ENCODE measurements at regions not wholly inside any gene's neighbourhood (a gene's known extent, or its start where the extent isn't known, plus 50 kb on each side); places are given as distances from the start of the nearest gene placed in this dataset.

DNA sequence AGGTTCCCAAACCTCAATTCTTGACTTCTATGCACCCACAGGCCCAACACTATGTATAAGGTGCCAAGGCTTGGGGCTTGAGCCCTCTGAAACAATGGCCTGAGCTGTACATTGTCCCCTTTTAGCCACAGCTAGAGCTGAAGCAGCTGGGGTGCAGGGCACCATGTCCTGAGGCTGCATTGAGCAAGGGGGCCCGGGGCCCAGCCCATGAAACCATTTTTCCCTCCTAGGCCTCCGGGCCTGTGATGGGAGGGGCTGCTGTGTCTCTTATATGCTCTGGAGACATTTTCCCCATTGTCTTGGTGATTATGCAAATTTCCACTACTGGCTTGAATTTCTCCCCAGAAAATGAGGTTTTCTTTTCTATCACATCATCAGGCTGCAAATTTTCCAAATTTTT lies 155.5 kb downstream of the FASLG start:
- H3K9me3 ChIP-seq (replicated peaks): no peaks in the 10 kb centered on the region
- intact Hi-C loops (cut with micrococcal nuclease): no loop called here
- no peak overlapping the region for H3K4me3 ChIP-seq
- DNase-seq: no peak
- H3K27ac ChIP-seq (replicated peaks): no peak overlapping the region
- H3K4me1 ChIP-seq: no peaks in the 10 kb centered on the region
- TF ChIP-seq, protein P1, sequence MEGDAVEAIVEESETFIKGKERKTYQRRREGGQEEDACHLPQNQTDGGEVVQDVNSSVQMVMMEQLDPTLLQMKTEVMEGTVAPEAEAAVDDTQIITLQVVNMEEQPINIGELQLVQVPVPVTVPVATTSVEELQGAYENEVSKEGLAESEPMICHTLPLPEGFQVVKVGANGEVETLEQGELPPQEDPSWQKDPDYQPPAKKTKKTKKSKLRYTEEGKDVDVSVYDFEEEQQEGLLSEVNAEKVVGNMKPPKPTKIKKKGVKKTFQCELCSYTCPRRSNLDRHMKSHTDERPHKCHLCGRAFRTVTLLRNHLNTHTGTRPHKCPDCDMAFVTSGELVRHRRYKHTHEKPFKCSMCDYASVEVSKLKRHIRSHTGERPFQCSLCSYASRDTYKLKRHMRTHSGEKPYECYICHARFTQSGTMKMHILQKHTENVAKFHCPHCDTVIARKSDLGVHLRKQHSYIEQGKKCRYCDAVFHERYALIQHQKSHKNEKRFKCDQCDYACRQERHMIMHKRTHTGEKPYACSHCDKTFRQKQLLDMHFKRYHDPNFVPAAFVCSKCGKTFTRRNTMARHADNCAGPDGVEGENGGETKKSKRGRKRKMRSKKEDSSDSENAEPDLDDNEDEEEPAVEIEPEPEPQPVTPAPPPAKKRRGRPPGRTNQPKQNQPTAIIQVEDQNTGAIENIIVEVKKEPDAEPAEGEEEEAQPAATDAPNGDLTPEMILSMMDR (IDR thresholded peaks at IDR 0.05; ENCODE audit: borderline replicate concordance): no peak
- H3K36me3 ChIP-seq: no peaks in the 10 kb centered on the region
- no peaks in the 10 kb centered on the region for H3K27me3 ChIP-seq (ENCODE audit: low read depth)

DNA sequence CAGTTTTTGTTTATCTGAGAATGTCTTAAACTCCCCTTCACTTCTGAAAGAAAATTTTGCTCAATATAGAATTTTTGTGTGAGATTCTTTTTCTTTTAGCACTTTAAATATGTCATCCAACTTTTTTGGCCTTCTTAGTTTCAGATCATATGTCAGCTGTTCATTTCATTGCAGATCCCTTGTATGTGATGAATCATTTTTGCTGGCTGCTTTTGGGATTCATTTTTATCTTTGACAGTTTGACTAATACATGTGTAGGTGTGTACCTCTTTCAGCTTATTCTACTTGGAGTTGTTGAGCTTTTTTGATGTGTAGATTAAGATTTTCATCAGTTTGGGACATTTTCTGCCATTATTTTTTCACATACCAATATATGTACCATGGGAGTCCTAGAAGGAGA lies 156.8 kb downstream of the FASLG start:
- Histone ChIP-seq H3K4me3 (no peak overlapping the region), H3K27ac (replicated peaks) (no peak overlapping the region), H3K36me3 (no peaks in the 10 kb centered on the region), H3K9me3 (replicated peaks) (no peaks in the 10 kb centered on the region), H3K4me1 (no peaks in the 10 kb centered on the region), H3K27me3 (ENCODE audit: low read depth) (no peaks in the 10 kb centered on the region)
- TF ChIP-seq, protein P1 (IDR thresholded peaks at IDR 0.05; ENCODE audit: borderline replicate concordance): no peak
- DNase-seq: no peak
- intact Hi-C loops (cut with micrococcal nuclease): no loop called here

- H3K27ac ChIP-seq (replicated peaks): no peak overlapping the region
- H3K4me3 ChIP-seq: no peak overlapping the region
- intact Hi-C loops (cut with micrococcal nuclease): no loop called here
- H3K4me1 ChIP-seq: no peaks in the 10 kb centered on the region
- no peaks in the 10 kb centered on the region for H3K9me3 ChIP-seq (replicated peaks)
- DNase-seq: no peak
- no peaks in the 10 kb centered on the region for H3K27me3 ChIP-seq (ENCODE audit: low read depth)
- TF ChIP-seq, protein P1 (IDR thresholded peaks at IDR 0.05; ENCODE audit: borderline replicate concordance): no peak
- no peaks in the 10 kb centered on the region for H3K36me3 ChIP-seq
These were observed 160.1 kb downstream of the FASLG start for GRCh38 chr1:172818841-172819527.

DNA sequence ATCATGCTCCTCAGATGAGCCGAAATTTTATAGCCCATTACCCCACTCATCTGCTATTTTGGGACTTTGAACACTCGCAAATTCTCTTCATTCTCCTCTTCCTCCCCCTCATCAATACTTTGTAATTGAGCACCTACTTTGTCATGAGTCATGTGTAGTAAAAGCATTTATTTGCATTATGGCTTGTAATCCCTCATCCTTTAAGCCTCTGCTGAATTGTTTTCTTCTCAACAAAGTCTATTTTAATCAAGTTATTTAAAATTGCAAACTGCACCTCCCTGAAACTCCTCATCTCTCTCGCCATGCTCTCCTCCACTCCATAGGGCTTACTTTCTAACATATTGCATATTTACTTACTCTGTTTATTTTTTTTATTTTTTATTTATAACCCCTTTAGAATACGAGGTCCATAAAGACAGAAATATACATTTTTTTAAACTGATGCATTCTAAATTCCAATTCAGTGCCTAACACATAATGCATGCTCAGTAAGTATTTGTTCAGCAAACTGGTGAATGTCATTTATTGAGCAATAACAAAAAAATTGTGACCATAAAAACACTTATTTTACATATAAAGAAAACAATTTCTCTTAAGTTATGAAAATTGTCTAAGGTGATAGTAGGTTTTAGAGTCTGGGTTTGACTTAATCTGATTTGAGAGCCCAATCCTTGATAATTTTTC lies 161.7 kb downstream of the FASLG start:
- no peak for DNase-seq
- TF ChIP-seq, protein P1 (IDR thresholded peaks at IDR 0.05; ENCODE audit: borderline replicate concordance): no peak
- Histone ChIP-seq H3K4me1 (no peaks in the 10 kb centered on the region), H3K9me3 (replicated peaks) (no peaks in the 10 kb centered on the region), H3K36me3 (no peaks in the 10 kb centered on the region), H3K27me3 (ENCODE audit: low read depth) (no peaks in the 10 kb centered on the region), H3K27ac (replicated peaks) (no peak overlapping the region), H3K4me3 (no peak overlapping the region)
- intact Hi-C loops (cut with micrococcal nuclease): no loop called here

DNA sequence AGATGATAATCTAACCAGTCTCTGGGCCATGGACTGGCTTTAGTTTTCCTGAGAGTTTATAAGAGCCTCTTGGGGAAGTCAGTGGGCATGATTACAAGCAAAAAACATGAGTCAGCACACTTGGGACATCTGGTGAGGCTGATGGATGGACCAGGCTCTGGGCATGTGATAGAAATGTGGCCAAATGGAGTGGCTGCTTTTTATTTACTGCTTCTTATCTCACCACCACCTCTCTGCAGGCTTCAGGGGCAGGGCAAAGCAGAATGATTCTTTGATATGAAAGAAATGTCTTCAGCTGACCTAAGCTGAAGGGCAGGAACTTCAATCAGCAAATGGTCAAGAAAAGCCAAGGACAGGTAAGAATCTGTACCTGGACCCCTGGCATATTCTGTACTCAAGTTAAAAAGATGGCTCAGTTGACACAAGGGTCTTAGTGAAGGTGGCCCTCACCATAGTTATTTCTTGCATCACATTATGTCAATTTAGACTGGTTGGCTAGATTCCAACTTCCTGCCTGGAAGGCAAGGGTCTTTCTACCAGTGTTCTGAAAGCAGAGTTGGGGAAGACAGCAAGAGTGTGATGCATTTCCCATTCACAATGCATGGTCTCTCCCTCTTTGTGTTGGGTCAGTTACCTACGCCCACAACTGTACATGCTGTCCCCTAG lies 162.8 kb downstream of the FASLG start:
- H3K4me1 ChIP-seq: peaks cover 6% of the 10 kb centered on the region
- H3K27me3 ChIP-seq (ENCODE audit: low read depth): no peaks in the 10 kb centered on the region
- H3K4me3 ChIP-seq: no peak overlapping the region
- DNase-seq: no peak
- intact Hi-C loops (cut with micrococcal nuclease): no loop called here
- TF ChIP-seq, protein P1 (IDR thresholded peaks at IDR 0.05; ENCODE audit: borderline replicate concordance): no peak
- H3K36me3 ChIP-seq: no peaks in the 10 kb centered on the region
- no peak overlapping the region for H3K27ac ChIP-seq (replicated peaks)
- no peaks in the 10 kb centered on the region for H3K9me3 ChIP-seq (replicated peaks)

Data from left ventricle myocardium inferior (tissue), 1 donor.